ENCODE measurements at regions not wholly inside any gene's neighbourhood (a gene's known extent, or its start where the extent isn't known, plus 50 kb on each side); places are given as distances from the start of the nearest gene placed in this dataset.

GRCh38 chr2:191593622-191594385 lies 84.1 kb upstream of the NABP1 start:
- POLR2A ChIA-PET (ENCODE audit: unreplicated experiment), result no interaction called here
- peaks cover 13% of the 10 kb centered on the region for H3F3A ChIP-seq (ENCODE audit: low read length, unreplicated experiment)
- H3K9ac ChIP-seq (ENCODE audit: low read length), result peak overlapping the region; percentile 54
- peak; percentile 98 for DNase-seq
- no peaks in the 10 kb centered on the region for H3K79me2 ChIP-seq (ENCODE audit: low read length)
- no peaks in the 10 kb centered on the region for H4K20me1 ChIP-seq (ENCODE audit: low read length)
- CTCF ChIA-PET, result no interaction called here
- intact Hi-C loops (cut with micrococcal nuclease), result no loop called here
- H3K4me2 ChIP-seq (ENCODE audit: low read length), result peak overlapping the region; percentile 77
- no peaks in the 10 kb centered on the region for H3K9me2 ChIP-seq (replicated peaks; ENCODE audit: low read length)
- no peaks in the 10 kb centered on the region for H3K9me3 ChIP-seq (ENCODE audit: low read length)
- H3K4me1 ChIP-seq (ENCODE audit: insufficient read depth, low read length), result peaks cover 23% of the 10 kb centered on the region
- H3K27ac ChIP-seq (ENCODE audit: low read length), result peak overlapping the region; percentile 95
- peak overlapping the region; percentile 49; the same call in 1 of the 2 replicates for H3K4me3 ChIP-seq (ENCODE audit: low read length)
- H2AFZ ChIP-seq (ENCODE audit: low read length), result peak overlapping the region; percentile 28; the same call in 1 of the 2 replicates
- TSS peak; percentile 44 for BruUV-seq (replicated peaks)
- peak; percentile 96 for ATAC-seq
- H3K36me3 ChIP-seq (ENCODE audit: low read depth, low read length), result no peaks in the 10 kb centered on the region
- no peaks in the 10 kb centered on the region for H3K27me3 ChIP-seq (ENCODE audit: low read length)
- no peak for TF ChIP-seq EZH2 (IDR thresholded peaks at IDR 0.05; ENCODE audit: low read length, unreplicated experiment)
- no peak for TF ChIP-seq EZH2phosphoT487 (IDR thresholded peaks at IDR 0.05; ENCODE audit: borderline replicate concordance, low read length)
- TF ChIP-seq CTCF (conservative IDR thresholded peaks at IDR 0.05; ENCODE audit: low read depth, low read length), result no peak

GRCh38 chr2:191597186-191597751 lies 80.7 kb upstream of the NABP1 start:
- Histone ChIP-seq H3K9ac (ENCODE audit: low read length) (no peak overlapping the region), H3K27ac (ENCODE audit: low read length) (no peak overlapping the region), H4K20me1 (ENCODE audit: low read length) (no peaks in the 10 kb centered on the region), H3K9me3 (ENCODE audit: low read length) (no peaks in the 10 kb centered on the region), H2AFZ (ENCODE audit: low read length) (no peak overlapping the region), H3K9me2 (replicated peaks; ENCODE audit: low read length) (no peaks in the 10 kb centered on the region), H3K4me3 (ENCODE audit: low read length) (no peak overlapping the region), H3F3A (ENCODE audit: low read length, unreplicated experiment) (peaks cover 13% of the 10 kb centered on the region), H3K4me1 (ENCODE audit: insufficient read depth, low read length) (peaks cover 23% of the 10 kb centered on the region), H3K79me2 (ENCODE audit: low read length) (no peaks in the 10 kb centered on the region), H3K27me3 (ENCODE audit: low read length) (no peaks in the 10 kb centered on the region), H3K36me3 (ENCODE audit: low read depth, low read length) (no peaks in the 10 kb centered on the region), H3K4me2 (ENCODE audit: low read length) (no peak overlapping the region)
- ATAC-seq (no peak), DNase-seq (no peak)
- ChIA-PET CTCF (no interaction called here), POLR2A (ENCODE audit: unreplicated experiment) (no interaction called here)
- TF ChIP-seq EZH2phosphoT487 (IDR thresholded peaks at IDR 0.05; ENCODE audit: borderline replicate concordance, low read length) (no peak), CTCF (conservative IDR thresholded peaks at IDR 0.05; ENCODE audit: low read depth, low read length) (no peak), EZH2 (IDR thresholded peaks at IDR 0.05; ENCODE audit: low read length, unreplicated experiment) (no peak)
- intact Hi-C loops (cut with micrococcal nuclease), result no loop called here
- BruUV-seq (replicated peaks), result no TSS peak

- Histone ChIP-seq H3K9me2 (replicated peaks; ENCODE audit: low read length) (no peaks in the 10 kb centered on the region), H3K27me3 (ENCODE audit: low read length) (no peaks in the 10 kb centered on the region), H3K4me3 (ENCODE audit: low read length) (no peak overlapping the region), H3K9ac (ENCODE audit: low read length) (no peak overlapping the region), H4K20me1 (ENCODE audit: low read length) (no peaks in the 10 kb centered on the region), H3K9me3 (ENCODE audit: low read length) (no peaks in the 10 kb centered on the region), H3K4me1 (ENCODE audit: insufficient read depth, low read length) (peaks cover 16% of the 10 kb centered on the region), H3K36me3 (ENCODE audit: low read depth, low read length) (no peaks in the 10 kb centered on the region), H3F3A (ENCODE audit: low read length, unreplicated experiment) (peaks cover 10% of the 10 kb centered on the region), H3K27ac (ENCODE audit: low read length) (no peak overlapping the region), H3K4me2 (ENCODE audit: low read length) (no peak overlapping the region), H2AFZ (ENCODE audit: low read length) (no peak overlapping the region), H3K79me2 (ENCODE audit: low read length) (no peaks in the 10 kb centered on the region)
- CTCF ChIA-PET, result no interaction called here
- no TSS peak for BruUV-seq (replicated peaks)
- peak; percentile 27 for DNase-seq
- POLR2A ChIA-PET (ENCODE audit: unreplicated experiment), result no interaction called here
- TF ChIP-seq EZH2 (IDR thresholded peaks at IDR 0.05; ENCODE audit: low read length, unreplicated experiment) (no peak), CTCF (conservative IDR thresholded peaks at IDR 0.05; ENCODE audit: low read depth, low read length) (no peak), EZH2phosphoT487 (IDR thresholded peaks at IDR 0.05; ENCODE audit: borderline replicate concordance, low read length) (no peak)
- ATAC-seq, result no peak
- intact Hi-C loops (cut with micrococcal nuclease), result no loop called here
Observed at GRCh38 chr2:191598296-191598695, 79.6 kb upstream of the NABP1 start.
